GF-D8 (cell line): ENCODE measurements at regions not wholly inside any gene's neighbourhood (a gene's known extent, or its start where the extent isn't known, plus 50 kb on each side); places are given as distances from the start of the nearest gene placed in this dataset.
"Not testable (repeated sequence)": the region's sequence is repeated elsewhere in the genome, so short reads cannot be mapped to it uniquely, and the experiment has no call there.

Experiments used
- DNase-seq: peaks from one replicate; lab custom pipeline; 2025; lab: John Stamatoyannopoulos, UW

DNA sequence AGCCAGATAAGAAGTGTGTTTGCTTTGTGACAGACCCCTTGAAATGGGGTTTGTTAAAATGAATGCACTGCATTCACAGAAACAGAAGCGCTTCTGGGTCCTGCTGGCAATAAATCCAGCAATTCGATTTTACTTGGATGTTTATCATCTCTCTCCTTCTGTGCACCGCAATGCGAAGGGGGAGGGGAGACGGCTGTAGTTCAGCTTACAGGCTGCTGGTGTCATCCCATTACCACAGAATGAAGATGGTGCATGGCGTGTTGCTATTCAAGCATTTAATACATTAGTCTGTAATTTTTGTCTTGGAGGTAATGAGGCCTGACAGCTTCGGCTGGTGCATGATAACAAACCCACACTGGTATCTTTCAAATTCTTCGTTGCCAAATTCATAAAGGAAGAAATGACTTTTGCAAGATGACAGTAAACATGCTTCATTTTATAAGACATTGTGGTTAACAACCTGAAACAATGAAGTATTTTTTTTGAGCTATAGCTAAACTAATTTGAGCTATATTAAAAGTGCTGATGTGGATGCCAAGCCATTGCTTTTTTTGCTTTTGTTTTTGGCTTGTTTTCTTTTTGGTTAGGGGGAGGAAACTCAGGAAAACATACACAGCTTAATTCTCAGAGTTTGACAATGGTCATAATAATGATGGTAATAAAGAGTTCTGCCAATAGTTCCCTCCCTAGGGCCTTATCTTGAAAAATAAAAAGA is 418.3 kb downstream of the OTOL1 start:
- no peak for DNase-seq

GRCh38 chr3:161915418-161915750 is 418.8 kb downstream of the OTOL1 start:
- no peak for DNase-seq

DNA sequence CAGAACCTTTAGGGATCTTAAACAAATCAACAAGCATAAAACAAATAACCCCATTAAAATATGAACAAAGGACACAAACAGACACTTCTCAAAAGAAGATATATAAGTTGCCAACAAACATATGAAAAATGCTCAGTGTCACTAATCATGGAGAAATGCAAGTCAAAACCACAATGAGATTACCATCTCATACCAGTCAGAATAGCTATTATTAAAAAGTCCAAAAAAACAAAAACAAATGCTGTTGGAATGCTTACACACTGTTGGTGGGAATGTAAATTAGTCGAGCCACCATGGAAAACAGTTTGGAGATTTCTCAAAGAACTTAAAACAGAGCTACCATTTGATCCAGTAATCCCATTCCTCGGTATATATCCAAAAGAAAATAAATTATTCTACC is 423.6 kb downstream of the OTOL1 start:
- DNase-seq = no peak

DNA sequence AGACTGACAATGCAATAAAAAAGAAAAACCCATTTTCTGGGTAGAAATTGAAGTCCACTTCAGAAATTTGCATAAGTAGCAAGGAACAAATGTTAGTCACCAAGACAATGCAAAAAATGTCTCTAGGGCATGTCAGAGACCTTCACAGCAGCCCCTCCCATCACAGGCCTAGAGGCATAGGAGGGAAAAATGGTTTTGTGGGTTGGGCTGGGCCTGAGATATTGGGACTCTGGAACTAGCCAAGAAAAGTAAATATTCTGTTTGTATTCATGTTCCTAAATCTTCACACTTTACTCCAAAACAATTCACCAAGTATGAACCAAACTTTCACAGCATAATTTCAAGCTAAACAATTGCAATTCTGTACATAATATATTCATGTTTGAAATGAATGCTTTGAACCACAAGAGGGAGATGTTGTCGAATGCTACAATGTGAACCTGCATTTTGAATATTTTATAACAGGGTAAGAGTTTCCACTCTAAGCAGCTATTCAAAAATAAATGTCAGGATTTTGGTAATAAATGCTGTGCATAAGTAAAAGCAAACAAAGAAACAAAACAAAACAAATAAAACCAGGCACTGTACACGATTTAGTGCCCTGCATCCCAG is 429.2 kb downstream of the OTOL1 start:
- DNase-seq = no peak

- no peak for DNase-seq
Measured at GRCh38 chr3:161927131-161927530, 430.5 kb downstream of the OTOL1 start.

- no peak for DNase-seq
Measured at GRCh38 chr3:161939918-161940620, 443.5 kb downstream of the OTOL1 start.

- no peak for DNase-seq
Measured at GRCh38 chr3:161940621-161940965, 444.0 kb downstream of the OTOL1 start.

GRCh38 chr3:161941891-161942290 is 445.3 kb downstream of the OTOL1 start:
- no peak for DNase-seq

- not testable (repeated sequence) for DNase-seq
Measured at GRCh38 chr3:161943801-161944345, 447.3 kb downstream of the OTOL1 start.

- no peak for DNase-seq
Measured at GRCh38 chr3:161946443-161946960, 449.9 kb downstream of the OTOL1 start.

- no peak for DNase-seq
Measured at GRCh38 chr3:161950318-161950868, 453.8 kb downstream of the OTOL1 start.

- DNase-seq = no peak
Measured at GRCh38 chr3:161957467-161957866, 460.9 kb downstream of the OTOL1 start.

DNA sequence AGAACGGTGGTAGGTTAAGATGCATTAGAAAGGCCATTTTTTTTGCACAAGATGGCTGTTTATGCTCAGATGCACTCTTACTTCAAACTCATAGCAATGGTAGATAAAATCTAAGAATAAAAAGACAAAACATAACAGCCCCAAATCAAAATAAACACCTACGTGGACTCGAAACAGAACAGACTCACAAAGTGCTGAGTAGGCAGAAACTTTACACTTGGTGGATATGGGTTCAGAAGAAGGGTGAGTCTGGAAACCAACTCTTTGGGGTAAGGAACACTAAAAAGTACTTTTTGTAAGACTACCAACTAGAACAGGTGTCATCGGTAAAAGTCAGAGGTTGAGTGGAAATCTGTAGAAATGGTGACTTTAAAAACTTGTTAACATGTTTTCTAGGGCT is 468.2 kb downstream of the OTOL1 start:
- no peak for DNase-seq

DNA sequence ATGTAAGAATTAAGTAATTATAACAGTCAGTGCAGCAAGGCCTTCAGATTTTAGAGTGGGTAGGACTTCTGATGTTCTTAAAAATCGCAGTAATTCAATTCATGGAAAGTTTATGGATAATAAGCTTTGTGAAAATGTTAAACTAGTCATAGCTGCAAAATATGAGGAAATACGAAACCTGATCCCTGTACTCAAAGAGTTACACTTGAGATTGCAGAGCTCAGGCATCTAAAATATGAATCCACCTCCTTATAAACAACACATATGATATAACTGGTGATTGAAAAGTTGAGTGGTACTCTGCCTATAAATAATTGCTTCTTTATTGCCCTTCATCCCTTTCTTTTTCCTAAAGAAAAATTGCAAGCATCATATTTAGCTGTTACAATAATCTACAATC is 473.3 kb downstream of the OTOL1 start:
- no peak for DNase-seq

GRCh38 chr3:161975201-161975600 is 478.6 kb downstream of the OTOL1 start:
- DNase-seq = no peak

DNA sequence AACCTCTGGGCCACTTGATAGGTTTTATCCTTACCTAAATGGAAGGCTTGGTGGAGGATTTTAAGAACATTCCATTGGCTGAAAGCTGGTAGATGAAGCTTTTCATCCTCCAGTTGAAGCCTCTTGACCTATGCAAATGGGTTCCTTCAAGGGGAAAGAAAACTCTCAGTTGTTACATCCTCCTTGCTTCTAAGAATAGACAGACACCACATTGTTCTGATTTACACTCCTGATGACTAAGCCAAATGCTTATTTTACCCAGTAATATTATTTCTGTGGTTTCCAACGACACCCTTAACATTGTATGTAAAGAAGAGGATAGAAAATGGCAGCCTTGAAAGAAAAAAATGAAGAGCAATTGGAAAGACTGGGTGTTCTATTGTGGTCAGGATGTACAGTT is 480.5 kb downstream of the OTOL1 start:
- DNase-seq = no peak

DNA sequence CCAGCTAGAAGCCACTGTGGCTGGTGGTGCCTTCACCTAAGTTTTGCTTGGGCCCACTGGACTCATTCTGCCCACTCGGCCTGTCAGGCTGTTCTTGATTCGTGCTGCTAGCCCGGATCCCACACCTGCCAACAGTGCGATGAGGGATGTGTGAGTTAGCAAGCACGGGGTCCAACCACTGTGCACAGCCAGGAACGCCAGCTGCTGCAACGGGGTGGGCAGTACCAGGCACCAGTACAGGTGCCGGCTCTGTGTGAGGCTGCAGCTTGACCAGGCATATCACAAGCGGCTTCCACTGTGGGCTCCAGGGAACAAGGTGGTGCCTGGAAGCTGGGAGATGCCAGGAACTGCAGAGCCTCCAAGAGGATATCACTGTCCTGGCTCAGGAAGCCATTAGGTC is 481.2 kb downstream of the OTOL1 start:
- DNase-seq = no peak

DNA sequence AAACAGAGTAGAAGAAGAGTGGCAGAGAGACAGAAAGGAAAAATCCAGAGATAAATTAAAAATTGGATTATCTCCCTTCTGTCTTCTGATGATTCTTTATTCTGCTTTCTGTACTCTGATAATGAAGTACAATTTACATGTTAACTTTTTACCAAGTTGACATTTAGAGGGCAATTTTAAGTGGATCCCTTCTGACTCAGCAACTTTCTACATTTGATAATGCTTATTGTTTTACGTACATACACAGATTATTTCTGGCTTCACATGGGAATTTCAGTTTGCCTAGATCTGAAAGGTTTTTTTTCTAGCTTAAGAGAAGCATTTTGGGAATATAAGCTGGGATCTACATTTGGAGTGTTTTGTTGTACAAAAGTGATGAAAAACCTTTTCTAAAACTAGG is 491.3 kb downstream of the OTOL1 start:
- no peak for DNase-seq

DNA sequence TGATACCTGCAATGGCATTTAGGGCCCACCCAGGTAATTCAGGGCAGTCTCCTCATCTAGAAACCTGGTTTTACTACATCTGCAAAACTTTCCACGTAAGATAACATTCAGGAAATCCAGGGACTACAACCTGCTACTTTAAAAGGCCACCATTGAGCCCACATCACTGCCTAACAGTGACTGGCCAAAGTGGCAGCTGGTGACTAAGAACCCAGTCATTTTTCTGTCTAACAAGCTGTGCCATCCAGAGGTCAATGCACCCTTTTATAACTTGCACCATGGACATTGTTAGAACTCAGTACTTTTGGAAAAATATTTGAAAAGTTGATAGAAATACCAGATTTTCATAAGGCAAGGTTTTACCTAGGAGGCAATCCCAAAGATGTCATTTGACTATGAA is 492.4 kb downstream of the OTOL1 start:
- DNase-seq = no peak

DNA sequence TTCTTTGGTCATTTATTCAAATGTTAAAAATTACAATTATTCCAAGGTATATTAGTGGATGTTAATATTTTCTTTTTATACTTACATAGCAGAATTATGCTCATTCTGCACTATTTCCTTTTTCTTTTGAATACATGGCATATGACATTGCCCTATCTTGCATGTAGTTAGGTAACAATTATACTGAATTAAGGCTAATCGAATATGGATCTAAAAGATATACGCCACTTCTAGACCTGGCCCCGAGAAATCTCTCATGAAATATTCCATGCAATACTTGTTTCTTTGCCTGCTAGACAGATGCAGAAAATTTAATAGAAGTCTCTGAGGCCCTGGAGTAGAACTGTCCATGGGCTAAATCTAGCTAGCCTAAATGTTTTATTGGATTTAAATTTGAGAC is 493.4 kb downstream of the OTOL1 start:
- no peak for DNase-seq

- no peak for DNase-seq
Measured at GRCh38 chr3:161991901-161992540, 495.4 kb downstream of the OTOL1 start.

DNA sequence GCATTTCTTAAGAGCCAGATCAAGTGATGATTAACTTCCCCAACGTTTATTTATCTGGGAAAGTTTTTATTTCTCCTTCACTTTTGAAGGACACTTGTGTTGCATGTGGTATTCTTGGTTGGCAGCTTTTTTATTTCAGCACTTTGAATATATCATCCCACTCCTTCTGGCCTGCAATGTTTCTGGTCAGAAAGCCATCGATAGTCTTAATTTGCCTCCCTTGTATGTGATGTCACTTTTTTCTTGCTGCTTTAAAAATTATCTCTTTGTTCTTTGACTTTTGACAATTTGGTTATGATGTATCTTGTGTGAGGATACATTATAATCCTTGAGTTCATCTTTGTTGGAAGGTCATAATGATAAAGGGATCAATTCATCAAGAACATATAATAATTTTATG is 503.2 kb downstream of the OTOL1 start:
- DNase-seq = no peak
